ENCODE measurements at regions not wholly inside any gene's neighbourhood (a gene's known extent, or its start where the extent isn't known, plus 50 kb on each side); places are given as distances from the start of the nearest gene placed in this dataset.

GRCh38 chr2:200013906-200014305, 58.5 kb downstream of the MAIP1 start:
- no peak for ATAC-seq

GRCh38 chr2:200021449-200022114, 66.2 kb downstream of the MAIP1 start:
- no peak for ATAC-seq

- ATAC-seq, result no peak
These were observed 67.1 kb downstream of the MAIP1 start for GRCh38 chr2:200022511-200022910.

- no peak for ATAC-seq
These were observed 68.2 kb downstream of the MAIP1 start for GRCh38 chr2:200023570-200023969.

- ATAC-seq, result no peak
These were observed 70.3 kb downstream of the MAIP1 start for GRCh38 chr2:200025717-200026116.

GRCh38 chr2:200026332-200027230, 71.2 kb downstream of the MAIP1 start:
- ATAC-seq, result no peak

GRCh38 chr2:200028998-200029397, 73.6 kb downstream of the MAIP1 start:
- no peak for ATAC-seq

GRCh38 chr2:200032895-200033294, 77.5 kb downstream of the MAIP1 start:
- no peak for ATAC-seq

GRCh38 chr2:200033929-200034328, 78.5 kb downstream of the MAIP1 start:
- ATAC-seq, result no peak

- ATAC-seq, result no peak
These were observed 79.4 kb downstream of the MAIP1 start for GRCh38 chr2:200034816-200035215.

GRCh38 chr2:200039724-200040650, 84.6 kb downstream of the MAIP1 start:
- ATAC-seq, result no peak

- no peak for ATAC-seq
These were observed 85.4 kb downstream of the MAIP1 start for GRCh38 chr2:200040831-200041230.

GRCh38 chr2:200041639-200042038, 86.3 kb downstream of the MAIP1 start:
- ATAC-seq, result no peak

- no peak for ATAC-seq
These were observed 86.8 kb downstream of the MAIP1 start for GRCh38 chr2:200042102-200042735.

- ATAC-seq, result no peak
These were observed 87.6 kb downstream of the MAIP1 start for GRCh38 chr2:200042944-200043343.

GRCh38 chr2:200044453-200044852, 89.1 kb downstream of the MAIP1 start:
- no peak for ATAC-seq

- no peak for ATAC-seq
These were observed 93.0 kb downstream of the MAIP1 start for GRCh38 chr2:200048421-200048820.

GRCh38 chr2:200049086-200049485, 93.7 kb downstream of the MAIP1 start:
- ATAC-seq, result no peak

- no peak for ATAC-seq
These were observed 95.7 kb downstream of the MAIP1 start for GRCh38 chr2:200050921-200051610.

- no peak for ATAC-seq
These were observed 96.2 kb downstream of the MAIP1 start for GRCh38 chr2:200051611-200051945.

- no peak for ATAC-seq
These were observed 97.2 kb downstream of the MAIP1 start for GRCh38 chr2:200052627-200053026.
